ENCODE measurements at regions not wholly inside any gene's neighbourhood (a gene's known extent, or its start where the extent isn't known, plus 50 kb on each side); places are given as distances from the start of the nearest gene placed in this dataset.
"Not testable (repeated sequence)": the region's sequence is repeated elsewhere in the genome, so short reads cannot be mapped to it uniquely, and the experiment has no call there.

DNA sequence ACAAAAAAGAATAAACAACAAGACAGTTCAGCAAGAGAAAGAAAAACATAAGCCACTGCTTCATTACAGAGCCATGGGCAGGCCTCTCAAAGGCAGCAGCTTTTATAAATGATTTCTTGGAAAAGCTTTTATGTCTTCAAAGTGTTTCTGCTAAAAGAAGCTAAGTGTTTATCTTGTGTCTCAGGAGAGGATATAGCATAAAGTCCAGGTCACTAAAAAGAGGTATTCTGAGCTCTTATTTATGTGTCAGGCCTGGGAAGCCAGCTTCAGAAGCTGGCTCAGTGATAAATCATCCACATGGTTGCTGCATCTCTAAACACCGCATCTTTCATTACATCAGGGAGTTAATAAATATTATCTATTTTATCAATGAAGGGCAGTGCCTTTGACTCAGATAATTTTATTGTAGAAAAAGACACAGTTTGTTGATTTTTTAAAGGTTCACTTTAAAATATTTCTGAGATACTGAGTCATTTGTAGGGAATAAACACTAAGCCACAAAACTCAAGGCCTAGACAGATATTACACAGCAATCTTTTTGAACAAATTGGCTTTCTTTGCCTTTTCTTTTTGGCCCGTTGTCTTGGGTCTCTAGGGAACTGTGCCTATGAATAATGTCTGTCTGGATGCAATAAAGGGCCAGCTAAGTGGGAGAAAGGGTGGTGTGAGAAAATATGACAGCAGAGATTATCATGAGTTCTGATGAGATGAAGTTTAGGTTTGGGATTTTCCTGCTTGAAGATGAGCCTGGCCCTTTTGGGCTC is 1086.6 kb downstream of the UQCRFS1 start:
- DNase-seq (ENCODE audit: low spot score), result no peak
- H3K9me3 Mint-ChIP-seq, result peaks cover 6% of the 10 kb centered on the region
- H3K36me3 Mint-ChIP-seq (ENCODE audit: low read depth), result no peaks in the 10 kb centered on the region
- H3K4me1 Mint-ChIP-seq (ENCODE audit: low read depth), result no peaks in the 10 kb centered on the region
- no peaks in the 10 kb centered on the region for H3K27me3 Mint-ChIP-seq (ENCODE audit: low read depth)
- H3K27ac Mint-ChIP-seq, result no peak overlapping the region
- no peak overlapping the region for H3K4me3 Mint-ChIP-seq

DNA sequence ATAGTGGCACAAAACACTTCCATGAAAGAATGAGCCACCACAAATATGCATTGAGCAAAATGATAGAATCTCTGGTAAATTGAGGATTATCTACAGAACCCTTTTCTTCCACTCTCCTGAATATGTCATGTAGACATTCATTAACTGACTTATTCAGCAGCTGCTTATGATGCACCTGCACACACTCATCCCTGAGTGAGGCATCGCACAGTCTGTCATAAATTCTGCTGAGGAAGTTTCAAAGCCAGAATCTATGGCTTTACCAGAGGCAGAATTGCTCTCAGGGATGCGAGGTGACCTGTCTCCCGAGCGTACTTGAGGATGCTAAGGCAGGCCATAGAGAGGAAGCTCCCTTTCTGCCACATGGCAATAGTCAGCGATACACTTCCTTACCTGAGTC is 1090.2 kb downstream of the UQCRFS1 start:
- Mint-ChIP-seq H3K4me3 (no peak overlapping the region), H3K27ac (no peak overlapping the region), H3K36me3 (ENCODE audit: low read depth) (no peaks in the 10 kb centered on the region), H3K4me1 (ENCODE audit: low read depth) (no peaks in the 10 kb centered on the region), H3K9me3 (peaks cover 19% of the 10 kb centered on the region), H3K27me3 (ENCODE audit: low read depth) (no peaks in the 10 kb centered on the region)
- DNase-seq (ENCODE audit: low spot score), result no peak

DNA sequence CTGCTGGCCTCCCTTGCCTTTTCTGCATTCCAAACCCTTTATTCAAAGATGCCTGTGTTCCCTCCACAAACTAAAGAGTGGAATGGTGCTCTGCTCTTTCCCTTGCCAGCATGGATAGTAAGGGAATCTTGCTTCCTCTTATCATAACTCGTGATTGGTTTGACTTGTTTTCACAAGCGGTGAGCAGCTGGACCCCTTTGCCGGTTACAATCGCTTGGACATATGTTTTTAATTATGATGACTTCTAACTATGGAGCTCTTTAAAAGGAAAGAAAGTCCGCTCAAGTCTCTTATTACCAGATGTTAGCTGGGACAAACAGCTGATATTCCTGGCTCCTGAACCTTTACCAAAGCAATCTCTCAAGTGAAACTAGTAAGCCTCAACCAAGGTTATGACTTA is 1094.7 kb downstream of the UQCRFS1 start:
- no peaks in the 10 kb centered on the region for H3K4me1 Mint-ChIP-seq (ENCODE audit: low read depth)
- H3K4me3 Mint-ChIP-seq, result no peak overlapping the region
- DNase-seq (ENCODE audit: low spot score), result no peak

GRCh38 chr19:28117143-28117542 is 1095.8 kb downstream of the UQCRFS1 start:
- Mint-ChIP-seq H3K27ac (no peak overlapping the region), H3K9me3 (peaks cover 32% of the 10 kb centered on the region), H3K4me1 (ENCODE audit: low read depth) (no peaks in the 10 kb centered on the region), H3K36me3 (ENCODE audit: low read depth) (no peaks in the 10 kb centered on the region), H3K27me3 (ENCODE audit: low read depth) (no peaks in the 10 kb centered on the region), H3K4me3 (no peak overlapping the region)
- DNase-seq (ENCODE audit: low spot score), result no peak

More for the DNA sequence above, 1094.7 kb downstream of the UQCRFS1 start:
- Mint-ChIP-seq H3K27me3 (ENCODE audit: low read depth) (no peaks in the 10 kb centered on the region), H3K9me3 (peaks cover 31% of the 10 kb centered on the region), H3K27ac (no peak overlapping the region), H3K36me3 (ENCODE audit: low read depth) (no peaks in the 10 kb centered on the region)

GRCh38 chr19:28116379-28116778 is 1096.6 kb downstream of the UQCRFS1 start:
- not testable (repeated sequence) for H3K4me1 Mint-ChIP-seq (ENCODE audit: low read depth); H3K27me3 Mint-ChIP-seq (ENCODE audit: low read depth); H3K27ac Mint-ChIP-seq; H3K4me3 Mint-ChIP-seq; DNase-seq (ENCODE audit: low spot score); H3K36me3 Mint-ChIP-seq (ENCODE audit: low read depth)
- peaks cover 35% of the 10 kb centered on the region for H3K9me3 Mint-ChIP-seq

DNA sequence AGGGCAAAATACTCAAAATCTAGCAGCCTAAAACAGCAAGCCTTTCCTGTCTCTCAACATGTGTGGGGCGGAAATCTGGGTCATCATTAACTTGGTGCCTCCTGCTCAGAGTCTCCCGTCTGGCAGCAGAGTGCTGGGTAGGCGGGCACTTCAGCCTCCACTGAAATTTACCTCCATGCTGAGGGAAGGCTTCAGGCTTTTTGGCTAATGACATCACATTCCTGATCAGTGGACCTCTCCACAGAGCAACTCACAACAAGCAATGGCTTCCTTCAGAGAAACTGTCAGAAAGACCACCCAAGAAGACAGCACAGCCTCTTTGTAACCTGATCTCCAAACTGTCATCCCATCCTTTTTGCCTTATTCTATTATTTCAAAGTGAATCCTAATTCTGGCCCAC is 1109.0 kb downstream of the UQCRFS1 start:
- Mint-ChIP-seq H3K36me3 (ENCODE audit: low read depth) (no peaks in the 10 kb centered on the region), H3K27me3 (ENCODE audit: low read depth) (no peaks in the 10 kb centered on the region), H3K4me1 (ENCODE audit: low read depth) (no peaks in the 10 kb centered on the region), H3K4me3 (no peak overlapping the region), H3K9me3 (peaks cover 5% of the 10 kb centered on the region), H3K27ac (no peak overlapping the region)
- no peak for DNase-seq (ENCODE audit: low spot score)

DNA sequence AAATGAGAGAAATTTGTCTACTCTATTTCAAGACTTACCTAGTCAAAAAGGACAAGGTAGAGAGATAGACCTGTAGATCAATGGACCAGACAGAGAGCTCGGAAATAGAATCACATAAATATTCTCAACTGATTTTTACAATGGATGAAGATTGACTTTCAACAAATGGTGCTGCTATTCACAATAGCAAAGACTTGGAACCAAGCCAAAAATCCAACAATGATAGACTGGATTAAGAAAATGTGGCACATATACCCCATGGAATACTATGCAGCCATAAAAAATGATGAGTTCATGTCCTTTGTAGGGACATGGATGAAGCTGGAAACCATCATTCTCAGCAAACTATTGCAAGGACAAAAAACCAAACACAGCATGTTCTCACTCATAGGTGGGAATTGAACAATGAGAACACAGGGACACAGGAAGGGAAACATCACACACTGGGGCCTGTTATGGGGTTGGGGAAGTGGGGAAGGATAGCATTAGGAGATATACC is 1128.2 kb downstream of the UQCRFS1 start:
- DNase-seq (ENCODE audit: low spot score); H3K27me3 Mint-ChIP-seq (ENCODE audit: low read depth); H3K4me3 Mint-ChIP-seq; H3K36me3 Mint-ChIP-seq (ENCODE audit: low read depth); H3K4me1 Mint-ChIP-seq (ENCODE audit: low read depth); H3K27ac Mint-ChIP-seq: not testable (repeated sequence)
- peaks cover 28% of the 10 kb centered on the region for H3K9me3 Mint-ChIP-seq

DNA sequence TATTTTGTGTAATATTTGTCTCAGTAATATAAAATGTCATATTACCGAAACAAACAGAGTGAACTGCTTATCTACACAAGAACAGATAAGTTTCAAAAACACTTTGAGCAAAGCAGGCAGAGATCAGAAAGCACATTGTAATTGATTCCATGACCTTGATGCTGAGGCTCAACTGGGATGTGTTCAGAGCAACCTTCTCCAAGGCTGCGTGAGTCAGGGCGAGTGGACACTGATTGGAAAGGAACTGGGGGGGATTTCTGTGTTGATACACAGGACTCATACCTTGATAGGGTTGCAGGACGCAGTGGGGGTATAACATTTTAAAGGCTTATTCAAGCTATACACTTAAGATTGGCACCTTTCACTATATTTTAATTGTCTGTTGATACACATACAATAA is 1136.3 kb downstream of the UQCRFS1 start:
- H3K27me3 Mint-ChIP-seq (ENCODE audit: low read depth), result no peaks in the 10 kb centered on the region

DNA sequence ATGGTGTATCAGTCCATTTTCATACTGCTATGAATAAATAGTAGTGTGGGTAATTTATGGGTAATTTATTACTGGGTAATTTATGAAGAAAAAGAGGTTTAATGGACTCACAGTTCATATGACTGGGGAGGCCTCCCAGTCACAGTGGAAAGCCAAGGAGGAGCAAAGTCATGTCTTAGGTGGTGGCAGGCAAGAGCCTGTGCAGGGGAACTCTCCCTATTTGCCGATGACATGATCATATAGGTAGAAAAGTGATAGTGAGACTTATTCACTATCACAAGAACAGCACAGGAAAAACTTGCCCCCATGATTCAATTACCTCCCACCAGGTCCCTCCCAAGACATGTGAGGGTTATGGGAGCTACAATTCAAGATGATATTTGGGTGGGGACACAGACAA is 1137.7 kb downstream of the UQCRFS1 start:
- H3K4me3 Mint-ChIP-seq, result no peak overlapping the region
- H3K27ac Mint-ChIP-seq, result no peak overlapping the region
- no peaks in the 10 kb centered on the region for H3K4me1 Mint-ChIP-seq (ENCODE audit: low read depth)
- H3K36me3 Mint-ChIP-seq (ENCODE audit: low read depth), result no peaks in the 10 kb centered on the region
- no peaks in the 10 kb centered on the region for H3K27me3 Mint-ChIP-seq (ENCODE audit: low read depth)
- H3K9me3 Mint-ChIP-seq, result peaks cover 19% of the 10 kb centered on the region
- DNase-seq (ENCODE audit: low spot score), result no peak

More for the DNA sequence above, 1136.3 kb downstream of the UQCRFS1 start:
- Mint-ChIP-seq H3K4me3 (no peak overlapping the region), H3K27ac (no peak overlapping the region), H3K9me3 (peaks cover 19% of the 10 kb centered on the region), H3K4me1 (ENCODE audit: low read depth) (no peaks in the 10 kb centered on the region), H3K36me3 (ENCODE audit: low read depth) (no peaks in the 10 kb centered on the region)
- no peak for DNase-seq (ENCODE audit: low spot score)

DNA sequence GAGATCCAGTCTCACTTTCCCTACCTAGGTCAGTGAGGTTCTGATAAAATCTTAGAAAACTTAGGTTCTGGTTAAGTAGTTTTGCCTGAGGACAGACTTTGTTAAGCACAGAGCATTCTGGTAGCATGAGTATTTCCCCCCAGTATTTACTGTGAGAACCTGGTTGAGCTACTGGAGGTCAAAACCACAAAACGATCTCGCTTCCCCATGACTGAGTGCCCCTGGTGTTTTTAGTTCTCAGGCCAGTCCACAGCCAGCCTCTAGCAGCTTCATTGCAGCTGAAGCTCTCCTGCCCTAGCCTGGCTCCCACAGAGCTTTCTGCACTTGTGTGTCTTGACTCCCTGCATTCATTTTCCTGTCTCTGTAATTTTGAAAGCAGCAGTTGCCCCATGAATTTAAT is 1138.2 kb downstream of the UQCRFS1 start:
- no peaks in the 10 kb centered on the region for H3K27me3 Mint-ChIP-seq (ENCODE audit: low read depth)
- no peak overlapping the region for H3K27ac Mint-ChIP-seq
- H3K9me3 Mint-ChIP-seq, result peaks cover 16% of the 10 kb centered on the region
- H3K4me1 Mint-ChIP-seq (ENCODE audit: low read depth), result no peaks in the 10 kb centered on the region
- DNase-seq (ENCODE audit: low spot score), result no peak
- no peak overlapping the region for H3K4me3 Mint-ChIP-seq
- H3K36me3 Mint-ChIP-seq (ENCODE audit: low read depth), result no peaks in the 10 kb centered on the region

- no peak overlapping the region for H3K4me3 Mint-ChIP-seq
- no peaks in the 10 kb centered on the region for H3K27me3 Mint-ChIP-seq (ENCODE audit: low read depth)
- H3K36me3 Mint-ChIP-seq (ENCODE audit: low read depth), result no peaks in the 10 kb centered on the region
- peaks cover 8% of the 10 kb centered on the region for H3K9me3 Mint-ChIP-seq
- no peaks in the 10 kb centered on the region for H3K4me1 Mint-ChIP-seq (ENCODE audit: low read depth)
- DNase-seq (ENCODE audit: low spot score), result no peak
- H3K27ac Mint-ChIP-seq, result no peak overlapping the region
Observed at GRCh38 chr19:28067882-28068281, 1145.1 kb downstream of the UQCRFS1 start.

- peaks cover 8% of the 10 kb centered on the region for H3K9me3 Mint-ChIP-seq
- H3K27ac Mint-ChIP-seq, result no peak overlapping the region
- no peak overlapping the region for H3K4me3 Mint-ChIP-seq
- no peak for DNase-seq (ENCODE audit: low spot score)
- H3K27me3 Mint-ChIP-seq (ENCODE audit: low read depth), result no peaks in the 10 kb centered on the region
- H3K36me3 Mint-ChIP-seq (ENCODE audit: low read depth), result no peaks in the 10 kb centered on the region
- no peaks in the 10 kb centered on the region for H3K4me1 Mint-ChIP-seq (ENCODE audit: low read depth)
Observed at GRCh38 chr19:28066988-28067387, 1146.0 kb downstream of the UQCRFS1 start.

DNA sequence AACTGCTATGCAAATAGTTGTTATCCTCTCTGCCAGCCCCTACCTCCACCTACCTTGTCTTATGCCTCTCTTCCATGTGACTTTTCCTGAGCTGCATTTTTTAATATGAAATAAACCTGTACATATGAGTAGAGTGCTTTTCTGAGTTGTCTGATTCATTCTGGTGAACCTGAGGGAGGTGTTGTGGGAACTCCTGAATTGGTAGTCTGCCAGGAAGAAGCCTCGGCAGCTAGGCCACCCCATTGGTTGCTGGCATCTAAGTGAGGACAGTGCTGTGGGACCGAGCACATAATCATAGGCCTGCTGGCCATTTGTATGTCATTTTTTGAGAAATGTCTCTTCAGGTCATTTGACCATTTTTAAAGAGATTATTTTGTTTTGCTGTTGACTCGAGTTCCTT is 1146.8 kb downstream of the UQCRFS1 start:
- Mint-ChIP-seq H3K4me1 (ENCODE audit: low read depth) (no peaks in the 10 kb centered on the region), H3K4me3 (no peak overlapping the region), H3K27ac (no peak overlapping the region), H3K36me3 (ENCODE audit: low read depth) (no peaks in the 10 kb centered on the region), H3K27me3 (ENCODE audit: low read depth) (no peaks in the 10 kb centered on the region), H3K9me3 (peaks cover 8% of the 10 kb centered on the region)
- DNase-seq (ENCODE audit: low spot score), result no peak

DNA sequence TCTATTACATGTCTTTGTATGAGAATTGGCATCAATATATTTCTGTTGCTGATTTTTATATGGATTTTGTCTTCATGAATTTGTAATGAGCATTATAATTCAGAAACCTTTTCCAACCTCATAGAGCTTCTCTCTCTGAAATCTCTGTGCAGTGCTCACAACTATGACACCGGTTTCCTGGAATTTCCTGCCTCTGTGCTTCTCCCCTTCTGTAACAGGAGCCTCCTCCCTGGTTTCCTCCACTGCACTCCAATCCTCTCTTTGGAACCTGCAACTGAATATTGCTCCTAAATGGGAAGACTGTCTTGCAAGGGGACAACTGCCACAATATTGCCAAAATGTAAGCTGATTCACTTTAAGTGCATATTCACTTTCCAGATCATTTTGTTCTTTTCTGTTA is 1147.9 kb downstream of the UQCRFS1 start:
- Mint-ChIP-seq H3K4me1 (ENCODE audit: low read depth) (no peaks in the 10 kb centered on the region), H3K36me3 (ENCODE audit: low read depth) (no peaks in the 10 kb centered on the region), H3K27me3 (ENCODE audit: low read depth) (no peaks in the 10 kb centered on the region), H3K27ac (no peak overlapping the region), H3K9me3 (peaks cover 8% of the 10 kb centered on the region), H3K4me3 (no peak overlapping the region)
- DNase-seq (ENCODE audit: low spot score), result no peak

GRCh38 chr19:28063702-28064101 is 1149.2 kb downstream of the UQCRFS1 start:
- H3K9me3 Mint-ChIP-seq, result peaks cover 13% of the 10 kb centered on the region
- H3K27ac Mint-ChIP-seq, result no peak overlapping the region
- no peaks in the 10 kb centered on the region for H3K27me3 Mint-ChIP-seq (ENCODE audit: low read depth)
- H3K36me3 Mint-ChIP-seq (ENCODE audit: low read depth), result no peaks in the 10 kb centered on the region
- H3K4me1 Mint-ChIP-seq (ENCODE audit: low read depth), result no peaks in the 10 kb centered on the region
- no peak overlapping the region for H3K4me3 Mint-ChIP-seq
- no peak for DNase-seq (ENCODE audit: low spot score)
